Activated naive CD4-positive, alpha-beta T cell treated with anti-CD3 and anti-CD28 coated beads, Interleukin-2, amount 50 U/mL, for 24 hours (primary cell): ENCODE measurements at regions not wholly inside any gene's neighbourhood (a gene's known extent, or its start where the extent isn't known, plus 50 kb on each side); places are given as distances from the start of the nearest gene placed in this dataset.

Source experiments
- H3K27ac Mint-ChIP-seq: one replicate; pipeline ENCODE4 v1.8.0; 2021; ENCODE audit warnings: mild to moderate bottlenecking, mixed read lengths
- H3K27me3 Mint-ChIP-seq: one replicate; pipeline ENCODE4 v1.8.0; 2021; ENCODE audit warnings: mixed read lengths
- H3K36me3 Mint-ChIP-seq: one replicate; pipeline ENCODE4 v1.8.0; 2021; ENCODE audit warnings: mixed read lengths
- H3K4me1 Mint-ChIP-seq: one replicate; pipeline ENCODE4 v1.8.0; 2021; ENCODE audit warnings: mixed read lengths
- H3K4me3 Mint-ChIP-seq: one replicate; pipeline ENCODE4 v1.8.0; 2021; ENCODE audit warnings: mild to moderate bottlenecking, mixed read lengths
- H3K9me3 Mint-ChIP-seq: one replicate; pipeline ENCODE4 v1.8.0; 2021; ENCODE audit warnings: mixed read lengths

DNA sequence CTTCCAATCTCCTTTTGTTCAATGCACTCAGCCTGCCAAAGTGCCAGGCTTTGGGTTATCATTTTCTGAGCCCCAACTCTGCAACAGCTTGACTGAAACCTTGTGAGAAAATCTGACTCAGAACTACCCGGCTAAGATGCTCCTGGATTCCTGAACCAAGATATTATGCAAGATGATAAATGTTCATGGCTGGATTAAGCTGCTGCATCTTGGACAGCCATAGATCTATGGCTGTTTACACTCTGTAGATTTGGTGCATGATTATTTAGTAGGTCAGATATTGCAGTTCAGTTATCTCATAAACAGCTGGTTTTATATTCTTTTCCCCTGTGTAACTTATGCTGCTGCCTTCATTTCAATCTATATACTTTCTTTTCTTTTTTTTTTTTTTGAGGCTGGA, 243.5 kb downstream of the GATA3 start:
- Mint-ChIP-seq H3K4me1 (no peaks in the 10 kb centered on the region), H3K27ac (no peak overlapping the region), H3K9me3 (no peaks in the 10 kb centered on the region), H3K27me3 (peaks cover 3% of the 10 kb centered on the region), H3K36me3 (peaks cover 2% of the 10 kb centered on the region), H3K4me3 (no peak overlapping the region)

DNA sequence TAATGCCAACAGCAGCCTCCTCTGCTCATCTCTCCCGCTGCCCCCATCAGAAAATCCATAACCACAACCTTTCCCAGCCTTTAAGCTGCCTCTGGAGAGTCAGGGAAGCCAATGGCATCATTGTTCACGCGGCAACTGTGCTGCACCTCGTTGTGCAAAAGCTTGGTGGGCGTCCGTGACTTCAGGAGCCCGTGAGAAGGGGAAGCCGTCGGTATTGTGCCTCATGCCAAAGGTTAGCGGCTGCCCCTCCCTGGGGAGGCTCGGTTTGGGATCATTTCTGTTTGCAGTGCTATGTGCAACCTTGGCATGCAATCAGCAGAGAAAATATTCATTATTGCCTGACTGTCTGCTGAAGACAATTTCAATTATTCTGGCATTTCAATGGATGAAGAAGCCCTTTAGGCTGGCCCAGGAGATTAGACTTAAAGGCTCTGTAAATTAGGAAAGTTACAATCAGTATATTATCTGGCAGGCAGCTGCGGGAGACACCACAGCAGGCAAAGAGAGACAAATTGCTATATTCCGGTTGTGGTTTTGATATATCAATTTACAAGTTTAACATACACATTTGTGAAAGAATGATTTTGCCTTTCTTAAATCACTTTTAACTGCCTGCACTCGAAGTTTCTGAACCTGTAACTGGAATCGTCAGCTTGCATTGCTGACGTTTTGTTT, 244.5 kb downstream of the GATA3 start:
- no peak overlapping the region for H3K27ac Mint-ChIP-seq
- H3K27me3 Mint-ChIP-seq: peaks cover 3% of the 10 kb centered on the region
- H3K4me3 Mint-ChIP-seq: no peak overlapping the region
- H3K36me3 Mint-ChIP-seq: peaks cover 2% of the 10 kb centered on the region
- H3K4me1 Mint-ChIP-seq: no peaks in the 10 kb centered on the region
- no peaks in the 10 kb centered on the region for H3K9me3 Mint-ChIP-seq

DNA sequence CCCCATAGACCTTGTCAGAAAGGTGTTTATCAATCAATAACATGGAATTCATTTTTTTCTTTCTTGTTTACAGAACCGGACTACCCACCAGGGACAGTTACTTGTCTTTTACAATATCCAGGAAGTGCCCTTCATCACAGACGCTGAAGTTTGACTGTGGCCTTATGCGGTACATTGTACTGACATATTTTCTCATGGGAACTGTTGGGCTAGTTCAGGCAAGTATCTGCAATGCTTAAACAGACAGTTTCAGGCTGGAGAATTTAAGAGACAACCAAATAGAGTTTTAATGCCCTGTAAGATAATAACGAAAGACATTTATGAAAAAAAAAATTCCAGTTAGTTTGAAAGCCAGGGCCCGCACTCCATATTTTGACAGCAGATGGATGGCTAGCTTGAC, 246.4 kb downstream of the GATA3 start:
- no peaks in the 10 kb centered on the region for H3K27me3 Mint-ChIP-seq
- no peaks in the 10 kb centered on the region for H3K4me1 Mint-ChIP-seq
- H3K4me3 Mint-ChIP-seq: no peak overlapping the region
- no peak overlapping the region for H3K27ac Mint-ChIP-seq
- no peaks in the 10 kb centered on the region for H3K9me3 Mint-ChIP-seq
- H3K36me3 Mint-ChIP-seq: no peaks in the 10 kb centered on the region

DNA sequence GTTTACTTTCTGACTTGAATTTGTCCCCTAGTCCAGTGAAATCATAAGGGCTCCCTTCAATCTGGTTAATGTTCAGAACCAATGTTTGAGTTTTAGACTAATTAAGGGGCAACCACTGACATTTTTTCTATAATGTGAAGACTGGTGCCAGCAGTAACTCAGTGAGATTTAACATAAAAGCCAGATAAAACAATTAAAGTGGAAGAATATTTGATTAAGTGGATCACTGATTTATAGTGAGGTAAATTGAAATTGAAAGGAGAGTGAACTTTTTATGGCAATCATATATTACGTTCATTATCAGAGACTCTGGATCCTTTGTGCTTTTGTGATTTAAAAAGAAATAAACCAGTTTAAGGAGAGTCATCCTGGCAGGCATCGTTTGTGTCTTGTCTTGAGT, 246.8 kb downstream of the GATA3 start:
- no peak overlapping the region for H3K4me3 Mint-ChIP-seq
- H3K36me3 Mint-ChIP-seq: no peaks in the 10 kb centered on the region
- H3K4me1 Mint-ChIP-seq: no peaks in the 10 kb centered on the region
- no peaks in the 10 kb centered on the region for H3K9me3 Mint-ChIP-seq
- H3K27ac Mint-ChIP-seq: no peak overlapping the region
- H3K27me3 Mint-ChIP-seq: no peaks in the 10 kb centered on the region

DNA sequence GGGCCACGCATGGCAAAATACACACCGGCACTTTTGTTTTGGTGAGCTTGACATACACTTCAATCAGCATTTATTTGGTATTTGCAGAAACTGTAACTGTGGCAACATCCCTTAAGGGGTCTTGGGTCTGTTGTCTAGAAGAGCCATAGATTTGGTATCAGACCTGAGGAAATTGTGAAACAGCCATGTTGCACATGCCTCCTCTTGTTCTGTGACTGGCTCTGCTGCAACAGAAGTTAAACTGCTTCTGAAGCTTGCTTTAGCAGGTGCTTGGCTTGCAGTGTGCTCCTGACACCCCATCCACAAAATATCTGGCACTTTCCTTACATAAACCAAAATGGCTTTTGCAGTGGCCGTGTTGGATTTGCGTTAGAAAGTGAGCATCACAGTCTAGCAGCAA, 247.3 kb downstream of the GATA3 start:
- Mint-ChIP-seq H3K27me3 (no peaks in the 10 kb centered on the region), H3K27ac (no peak overlapping the region), H3K9me3 (no peaks in the 10 kb centered on the region), H3K36me3 (no peaks in the 10 kb centered on the region), H3K4me3 (no peak overlapping the region), H3K4me1 (no peaks in the 10 kb centered on the region)

DNA sequence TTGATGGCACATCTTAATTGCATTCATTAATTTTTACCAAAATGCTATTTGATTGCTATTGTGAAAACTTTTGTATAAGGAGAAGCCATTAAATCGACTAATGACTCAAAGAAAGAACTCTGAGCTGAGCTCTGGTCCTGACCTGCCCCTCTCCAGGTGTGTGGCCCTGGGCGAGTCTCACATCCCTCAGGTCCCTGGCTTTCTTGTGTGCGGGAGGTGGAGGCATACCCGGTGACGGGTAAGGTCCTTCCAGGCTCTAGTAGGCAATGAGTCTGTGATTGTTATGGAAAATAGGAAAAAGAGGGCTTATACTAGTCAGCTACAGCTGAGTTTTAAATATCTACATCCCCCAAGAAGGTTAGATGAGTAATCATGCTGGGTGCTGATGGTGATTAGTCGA, 248.1 kb downstream of the GATA3 start:
- no peak overlapping the region for H3K27ac Mint-ChIP-seq

DNA sequence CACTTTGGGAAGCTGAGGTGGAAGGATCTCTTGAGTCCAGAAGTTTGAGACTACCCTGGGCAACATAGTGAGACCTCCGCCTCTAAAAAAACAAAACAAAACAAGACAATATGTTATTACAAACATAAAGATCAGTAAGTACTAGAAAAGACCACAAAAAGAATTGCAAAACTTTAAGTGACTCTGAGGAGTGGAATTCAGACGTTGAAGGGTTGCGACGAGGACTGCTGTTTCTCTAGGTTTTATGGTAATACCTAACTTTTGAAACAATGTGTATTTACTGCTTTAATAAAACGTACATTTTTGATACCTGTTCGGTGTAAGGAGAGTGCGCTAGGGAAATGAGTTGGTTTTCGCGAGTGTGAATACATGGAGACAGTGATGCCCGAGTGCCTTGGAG, 250.4 kb downstream of the GATA3 start:
- no peaks in the 10 kb centered on the region for H3K9me3 Mint-ChIP-seq
- no peaks in the 10 kb centered on the region for H3K36me3 Mint-ChIP-seq
- no peaks in the 10 kb centered on the region for H3K4me1 Mint-ChIP-seq
- H3K27ac Mint-ChIP-seq: no peak overlapping the region
- no peaks in the 10 kb centered on the region for H3K27me3 Mint-ChIP-seq
- H3K4me3 Mint-ChIP-seq: no peak overlapping the region

More for the DNA sequence above, 248.1 kb downstream of the GATA3 start:
- Mint-ChIP-seq H3K27me3 (no peaks in the 10 kb centered on the region), H3K4me1 (no peaks in the 10 kb centered on the region), H3K36me3 (no peaks in the 10 kb centered on the region), H3K9me3 (no peaks in the 10 kb centered on the region), H3K4me3 (no peak overlapping the region)

DNA sequence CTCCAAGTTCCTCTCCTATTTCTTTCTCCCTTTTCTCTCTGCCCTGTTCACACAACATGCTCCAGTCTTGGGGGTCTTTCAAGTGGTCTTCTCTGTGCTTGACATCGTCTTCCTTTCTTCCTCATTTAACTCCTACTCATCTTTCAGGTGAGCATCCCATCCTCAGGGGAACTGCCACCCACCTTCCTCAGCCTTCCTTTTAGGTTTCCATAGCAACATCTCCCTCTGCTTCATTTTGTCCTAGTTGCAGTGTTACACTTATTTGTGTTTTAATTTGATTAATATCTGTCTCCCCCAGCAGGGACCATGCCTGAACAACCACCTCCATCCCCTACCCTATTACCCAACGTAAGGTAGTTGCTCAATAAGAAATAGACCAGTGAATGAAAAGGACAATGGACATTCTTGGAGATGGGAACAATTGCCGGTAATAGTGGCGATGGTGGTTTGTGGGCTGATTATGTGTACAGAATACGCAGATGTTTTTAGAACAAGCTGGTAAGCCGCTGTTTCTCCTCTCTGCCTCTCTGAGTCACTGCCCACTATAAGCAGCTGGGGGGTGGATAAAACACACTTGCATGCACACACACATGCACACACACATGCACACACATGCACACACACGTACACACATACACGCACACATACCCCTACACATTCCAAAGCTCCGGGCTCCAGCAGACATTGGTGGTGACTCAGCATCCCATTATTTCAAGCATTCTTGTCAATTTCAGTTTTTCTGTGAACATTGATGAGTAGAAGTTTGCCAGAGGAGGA, 251.6 kb downstream of the GATA3 start:
- H3K9me3 Mint-ChIP-seq: no peaks in the 10 kb centered on the region
- no peaks in the 10 kb centered on the region for H3K36me3 Mint-ChIP-seq
- H3K4me3 Mint-ChIP-seq: no peak overlapping the region
- no peaks in the 10 kb centered on the region for H3K27me3 Mint-ChIP-seq
- peak overlapping the region; percentile 24 for H3K27ac Mint-ChIP-seq
- peaks cover 3% of the 10 kb centered on the region for H3K4me1 Mint-ChIP-seq

DNA sequence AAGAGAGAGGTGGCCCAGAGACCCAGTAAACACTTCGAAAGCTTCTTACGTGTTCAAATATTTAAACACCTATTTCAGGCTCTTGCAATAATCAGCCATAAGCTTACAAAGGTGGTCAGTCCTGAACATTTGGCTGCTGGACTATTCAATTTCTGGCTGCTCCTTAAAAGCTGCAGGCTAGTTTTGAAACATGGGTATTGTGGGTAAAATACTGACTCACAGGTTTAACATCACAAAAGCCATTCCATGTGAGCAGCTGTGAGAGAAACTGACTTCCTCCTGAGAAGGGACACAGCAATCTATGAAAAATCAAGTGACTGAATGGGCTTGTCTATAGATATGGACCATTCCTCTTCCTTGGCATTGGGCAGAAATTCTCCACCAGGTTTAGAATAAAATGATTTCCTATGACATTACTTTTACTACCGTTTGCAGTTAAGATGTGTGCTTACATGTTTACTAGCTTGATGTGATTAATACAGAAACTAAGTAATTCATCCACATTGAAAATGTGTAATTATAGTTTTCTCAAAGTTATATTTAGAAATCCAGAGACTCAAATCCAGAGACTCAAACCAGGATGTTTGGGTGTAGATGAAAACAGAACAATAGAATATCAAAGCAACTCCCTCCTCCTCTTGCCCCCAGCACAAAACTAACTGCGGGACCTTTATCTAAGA, 252.3 kb downstream of the GATA3 start:
- no peak overlapping the region for H3K4me3 Mint-ChIP-seq
- H3K9me3 Mint-ChIP-seq: no peaks in the 10 kb centered on the region
- H3K27me3 Mint-ChIP-seq: no peaks in the 10 kb centered on the region
- no peak overlapping the region for H3K27ac Mint-ChIP-seq
- peaks cover 5% of the 10 kb centered on the region for H3K4me1 Mint-ChIP-seq
- no peaks in the 10 kb centered on the region for H3K36me3 Mint-ChIP-seq

DNA sequence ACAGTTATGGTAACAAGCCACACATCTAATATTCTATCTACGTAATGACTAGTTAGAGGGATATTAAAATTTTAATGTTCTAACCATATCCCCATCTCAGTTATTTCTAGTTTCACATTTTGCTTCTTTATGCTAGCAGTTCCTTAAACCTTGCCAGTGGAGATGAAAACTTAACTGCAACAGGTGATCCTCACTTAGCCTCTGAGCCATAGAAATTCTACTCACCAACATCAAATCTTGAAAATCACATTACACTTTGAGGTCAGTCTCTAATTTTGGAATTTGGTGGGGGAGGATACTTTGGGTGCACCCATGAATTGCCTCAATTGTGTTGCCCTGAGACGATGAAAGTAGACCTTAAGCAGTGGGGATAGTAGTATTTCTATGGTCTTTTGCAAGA, 256.4 kb downstream of the GATA3 start:
- Mint-ChIP-seq H3K27me3 (no peaks in the 10 kb centered on the region), H3K36me3 (no peaks in the 10 kb centered on the region), H3K4me1 (peaks cover 18% of the 10 kb centered on the region), H3K4me3 (no peak overlapping the region), H3K27ac (no peak overlapping the region), H3K9me3 (no peaks in the 10 kb centered on the region)

DNA sequence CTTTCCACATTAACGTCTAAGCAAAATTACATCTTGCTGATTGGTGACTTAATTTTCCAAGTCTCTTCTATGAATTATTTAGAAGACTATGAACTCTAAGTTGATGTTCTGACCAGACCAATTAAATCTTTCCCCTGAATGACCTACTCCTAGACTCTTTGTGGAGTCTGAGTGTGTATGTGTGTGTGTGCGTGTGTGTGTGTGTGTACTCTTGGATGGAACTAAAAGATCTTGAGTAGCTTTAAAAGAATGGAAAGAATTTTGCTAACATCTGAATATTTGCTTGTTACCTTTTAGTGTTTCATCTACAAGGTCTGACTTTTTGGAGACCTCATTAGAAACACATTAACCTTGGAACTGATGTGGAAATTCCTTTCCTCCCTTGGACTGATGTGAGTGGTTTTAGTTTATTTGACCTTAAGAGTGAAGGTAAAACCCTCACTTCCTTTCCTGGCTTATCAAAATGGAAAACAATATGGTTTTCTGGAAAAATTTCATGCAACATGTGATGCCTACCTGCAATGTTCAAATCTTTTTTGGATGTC, 257.1 kb downstream of the GATA3 start:
- no peak overlapping the region for H3K4me3 Mint-ChIP-seq
- H3K4me1 Mint-ChIP-seq: peaks cover 18% of the 10 kb centered on the region
- no peak overlapping the region for H3K27ac Mint-ChIP-seq
- H3K36me3 Mint-ChIP-seq: no peaks in the 10 kb centered on the region
- H3K9me3 Mint-ChIP-seq: no peaks in the 10 kb centered on the region
- H3K27me3 Mint-ChIP-seq: no peaks in the 10 kb centered on the region

DNA sequence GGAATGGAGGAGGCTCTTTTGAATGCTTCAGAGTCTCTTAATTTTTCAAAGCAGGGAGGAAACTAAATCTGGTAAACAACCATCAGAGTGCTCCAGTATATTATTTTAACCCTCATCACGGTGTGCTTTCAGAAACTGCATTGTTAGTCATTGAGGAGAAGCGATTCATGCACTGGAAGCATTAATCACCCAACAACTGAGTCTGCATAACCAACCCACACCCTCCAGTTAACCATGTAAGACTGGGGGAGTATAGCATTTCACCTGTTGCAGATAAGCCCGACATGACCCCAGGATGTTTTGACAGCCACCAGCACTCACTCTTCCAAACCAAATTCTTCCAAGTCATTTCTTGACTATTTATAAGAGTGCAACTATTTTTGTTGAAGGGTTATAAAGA, 257.6 kb downstream of the GATA3 start:
- H3K27me3 Mint-ChIP-seq: no peaks in the 10 kb centered on the region
- no peak overlapping the region for H3K4me3 Mint-ChIP-seq
- peaks cover 18% of the 10 kb centered on the region for H3K4me1 Mint-ChIP-seq
- no peaks in the 10 kb centered on the region for H3K9me3 Mint-ChIP-seq
- no peak overlapping the region for H3K27ac Mint-ChIP-seq
- no peaks in the 10 kb centered on the region for H3K36me3 Mint-ChIP-seq

DNA sequence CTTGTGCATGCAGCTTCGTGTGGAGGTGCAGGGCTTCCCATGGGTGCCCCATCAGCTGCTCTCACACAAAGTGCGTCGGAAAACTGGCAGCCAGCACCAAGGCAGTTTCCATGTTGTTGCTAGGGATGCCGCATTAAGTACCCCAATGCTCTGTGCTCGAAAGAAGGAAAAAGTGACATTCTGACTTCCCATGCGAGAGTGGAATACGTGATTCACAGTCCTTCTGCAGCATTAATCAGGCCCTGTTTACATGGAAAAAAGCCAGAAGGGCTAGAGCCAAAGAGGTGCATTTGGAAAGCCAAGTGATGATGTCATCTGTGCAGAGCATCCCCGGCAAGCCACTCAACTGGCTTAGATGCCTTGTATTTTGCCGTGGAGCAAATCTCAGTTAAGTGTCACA, 258.3 kb downstream of the GATA3 start:
- Mint-ChIP-seq H3K4me3 (no peak overlapping the region), H3K36me3 (no peaks in the 10 kb centered on the region), H3K27ac (no peak overlapping the region), H3K4me1 (peaks cover 18% of the 10 kb centered on the region), H3K9me3 (no peaks in the 10 kb centered on the region), H3K27me3 (no peaks in the 10 kb centered on the region)

DNA sequence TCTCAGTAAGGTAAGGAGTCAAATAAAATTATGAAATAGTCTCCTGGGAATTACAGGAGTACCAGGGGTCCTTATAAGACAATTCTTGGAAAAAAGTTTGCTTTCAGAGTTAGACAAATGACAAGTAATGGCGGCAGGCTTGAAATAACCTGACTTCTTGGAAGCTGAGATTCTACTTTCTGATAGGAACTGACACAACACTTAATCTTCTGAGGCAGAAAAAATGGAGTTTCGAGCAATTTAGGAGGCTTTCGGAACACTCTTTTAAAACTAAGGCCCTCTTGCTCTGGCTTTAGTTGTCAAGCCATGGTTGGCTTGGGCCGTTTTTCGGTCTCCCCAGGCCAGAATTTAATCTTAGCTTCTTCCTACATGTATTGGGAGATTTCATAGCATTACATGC, 260.0 kb downstream of the GATA3 start:
- no peaks in the 10 kb centered on the region for H3K36me3 Mint-ChIP-seq
- H3K27me3 Mint-ChIP-seq: no peaks in the 10 kb centered on the region
- no peaks in the 10 kb centered on the region for H3K9me3 Mint-ChIP-seq
- peaks cover 18% of the 10 kb centered on the region for H3K4me1 Mint-ChIP-seq
- H3K4me3 Mint-ChIP-seq: no peak overlapping the region
- H3K27ac Mint-ChIP-seq: no peak overlapping the region

DNA sequence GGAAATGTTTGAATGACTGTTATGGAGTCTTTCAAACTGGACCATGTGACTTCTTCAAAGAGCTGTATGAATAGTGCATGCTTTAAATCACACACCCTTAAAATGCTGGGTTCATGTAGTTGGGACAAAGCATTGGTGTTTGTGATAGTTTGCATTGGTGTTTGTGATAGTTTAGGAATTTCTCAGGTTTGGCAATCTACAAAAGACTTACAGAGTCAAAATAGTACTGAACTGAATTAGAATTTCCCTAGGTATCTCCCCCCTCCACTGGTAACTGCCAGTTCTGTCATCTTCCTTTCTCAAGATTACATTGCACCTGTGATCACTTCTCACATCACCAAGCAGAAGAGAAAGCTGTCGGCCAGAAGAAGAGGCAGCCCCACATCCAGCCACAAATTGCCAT, 261.1 kb downstream of the GATA3 start:
- Mint-ChIP-seq H3K36me3 (no peaks in the 10 kb centered on the region), H3K27me3 (no peaks in the 10 kb centered on the region), H3K9me3 (no peaks in the 10 kb centered on the region), H3K4me1 (peaks cover 18% of the 10 kb centered on the region), H3K27ac (no peak overlapping the region), H3K4me3 (no peak overlapping the region)

DNA sequence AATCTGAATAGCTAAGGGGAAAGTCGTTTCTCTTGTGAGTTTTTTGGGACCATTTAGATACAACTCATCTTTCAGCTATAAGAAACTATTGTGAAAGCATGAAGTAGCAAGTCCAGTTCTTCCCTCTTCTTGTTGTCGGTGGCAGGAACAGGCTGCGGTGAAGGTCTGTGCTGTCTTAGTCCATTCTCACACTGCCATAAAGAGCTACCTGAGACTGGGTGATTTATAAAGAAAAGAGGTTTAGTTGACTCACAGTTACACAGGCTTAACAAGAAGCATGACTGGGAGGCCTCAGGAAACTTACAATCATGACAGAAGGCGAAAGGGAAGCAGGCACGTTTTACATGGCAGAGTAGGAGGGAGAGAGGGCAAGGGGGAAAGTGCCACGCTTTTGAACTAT, 261.8 kb downstream of the GATA3 start:
- H3K36me3 Mint-ChIP-seq: no peaks in the 10 kb centered on the region
- H3K4me3 Mint-ChIP-seq: no peak overlapping the region
- no peaks in the 10 kb centered on the region for H3K9me3 Mint-ChIP-seq
- no peaks in the 10 kb centered on the region for H3K27me3 Mint-ChIP-seq
- H3K4me1 Mint-ChIP-seq: peaks cover 15% of the 10 kb centered on the region
- no peak overlapping the region for H3K27ac Mint-ChIP-seq
